ENCODE measurements at regions not wholly inside any gene's neighbourhood (a gene's known extent, or its start where the extent isn't known, plus 50 kb on each side); places are given as distances from the start of the nearest gene placed in this dataset.

DNA sequence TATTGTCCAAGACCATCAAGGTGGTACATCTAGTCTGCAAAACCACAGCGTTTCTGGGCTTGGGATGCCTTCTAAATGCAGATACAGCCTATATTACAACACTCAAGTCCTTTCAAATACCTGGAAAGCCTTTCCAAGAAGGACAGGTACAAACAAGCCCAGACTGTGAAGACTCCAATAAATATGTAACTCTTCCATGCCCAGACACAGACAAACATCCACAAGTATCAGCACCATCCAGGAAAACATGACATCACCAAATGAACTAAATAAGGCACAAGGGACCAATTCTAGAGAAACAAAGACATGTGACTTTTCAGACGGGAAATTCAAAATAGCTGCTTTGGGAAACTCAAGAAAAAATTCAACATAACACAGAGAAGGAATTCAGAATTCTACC lies 152.7 kb upstream of the POC5 start:
- no peak overlapping the region for H2BK120ac ChIP-seq (ENCODE audit: low read depth, low read length, poor library complexity, severe bottlenecking)
- no peak overlapping the region for H4K91ac ChIP-seq (ENCODE audit: insufficient read length, low read depth, low read length)
- H3K4me2 ChIP-seq (ENCODE audit: insufficient read depth, insufficient read length, low read length) = no peak overlapping the region
- H3K18ac ChIP-seq (ENCODE audit: insufficient read length, low read depth, low read length) = no peak overlapping the region
- H3K27me3 ChIP-seq (ENCODE audit: insufficient read depth, low read length) = no peaks in the 10 kb centered on the region
- no peaks in the 10 kb centered on the region for H3K79me2 ChIP-seq (ENCODE audit: insufficient read depth, low read length)
- H3K4me1 Mint-ChIP-seq = no peaks in the 10 kb centered on the region
- no peak overlapping the region for H2BK12ac ChIP-seq (ENCODE audit: insufficient read length, low read depth, low read length)
- no peaks in the 10 kb centered on the region; a peak in 1 of 7 replicates for H3K36me3 Mint-ChIP-seq (ENCODE audit: insufficient read depth in 1 of 3, low read depth in 3 of 3)
- no peak overlapping the region for H3K27ac ChIP-seq (ENCODE audit: insufficient read length, low read depth, low read length)
- H3K9ac ChIP-seq (ENCODE audit: extremely low read depth, insufficient read length, low read length) = no peak overlapping the region
- H3K14ac ChIP-seq (ENCODE audit: insufficient read depth, low read length) = no peak overlapping the region
- no peak overlapping the region for H4K8ac ChIP-seq (replicated peaks; ENCODE audit: insufficient read length, low read depth, low read length)
- no peak overlapping the region for H2BK20ac ChIP-seq (ENCODE audit: low read depth, low read length, poor library complexity, severe bottlenecking)
- no peak overlapping the region for H3K4me3 Mint-ChIP-seq
- no peak overlapping the region for H4K5ac ChIP-seq (ENCODE audit: insufficient read length, low read depth, low read length)
- no peak overlapping the region for H2BK5ac ChIP-seq (ENCODE audit: insufficient read length, low read length)
- no peak overlapping the region for H2AK5ac ChIP-seq (ENCODE audit: insufficient read length, low read length)
- no peak overlapping the region for H3K27ac Mint-ChIP-seq
- TF ChIP-seq, protein P1, sequence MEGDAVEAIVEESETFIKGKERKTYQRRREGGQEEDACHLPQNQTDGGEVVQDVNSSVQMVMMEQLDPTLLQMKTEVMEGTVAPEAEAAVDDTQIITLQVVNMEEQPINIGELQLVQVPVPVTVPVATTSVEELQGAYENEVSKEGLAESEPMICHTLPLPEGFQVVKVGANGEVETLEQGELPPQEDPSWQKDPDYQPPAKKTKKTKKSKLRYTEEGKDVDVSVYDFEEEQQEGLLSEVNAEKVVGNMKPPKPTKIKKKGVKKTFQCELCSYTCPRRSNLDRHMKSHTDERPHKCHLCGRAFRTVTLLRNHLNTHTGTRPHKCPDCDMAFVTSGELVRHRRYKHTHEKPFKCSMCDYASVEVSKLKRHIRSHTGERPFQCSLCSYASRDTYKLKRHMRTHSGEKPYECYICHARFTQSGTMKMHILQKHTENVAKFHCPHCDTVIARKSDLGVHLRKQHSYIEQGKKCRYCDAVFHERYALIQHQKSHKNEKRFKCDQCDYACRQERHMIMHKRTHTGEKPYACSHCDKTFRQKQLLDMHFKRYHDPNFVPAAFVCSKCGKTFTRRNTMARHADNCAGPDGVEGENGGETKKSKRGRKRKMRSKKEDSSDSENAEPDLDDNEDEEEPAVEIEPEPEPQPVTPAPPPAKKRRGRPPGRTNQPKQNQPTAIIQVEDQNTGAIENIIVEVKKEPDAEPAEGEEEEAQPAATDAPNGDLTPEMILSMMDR (conservative IDR thresholded peaks at IDR 0.05) = no peak
- H2BK15ac ChIP-seq (ENCODE audit: low read depth, low read length) = no peak overlapping the region
- no CpG with 5 or more reads among the region's 2 CpGs for WGBS (ENCODE audit: extremely low coverage, insufficient read length, low lambda C conversion rate)
- no peaks in the 10 kb centered on the region for H4K20me1 ChIP-seq (ENCODE audit: control insufficient read depth, insufficient read depth, insufficient read length)
- no peak for DNase-seq
- no peaks in the 10 kb centered on the region for H3K23me2 ChIP-seq (ENCODE audit: insufficient read length, low read depth, low read length, poor library complexity, severe bottlenecking)
- H3T11ph ChIP-seq (ENCODE audit: low read length) = no peak overlapping the region
- H3K9me3 ChIP-seq (ENCODE audit: control insufficient read depth, low read depth, low read length) = no peaks in the 10 kb centered on the region
- no peak overlapping the region for H3K23ac ChIP-seq (ENCODE audit: insufficient read length, low read depth, low read length)
- H3K56ac ChIP-seq (ENCODE audit: insufficient read length, low read depth, low read length) = no peak overlapping the region
- no peaks in the 10 kb centered on the region for H3K4me1 ChIP-seq (ENCODE audit: insufficient read depth, low read length)
- H3K27me3 Mint-ChIP-seq (ENCODE audit: low read depth) = peaks cover 3% of the 10 kb centered on the region
- H3K9me3 Mint-ChIP-seq = peaks cover 3 to 20% of the 10 kb centered on the region in 2 experiments
- no peak overlapping the region for H2AFZ ChIP-seq (ENCODE audit: low read length)
- H3K79me1 ChIP-seq (ENCODE audit: insufficient read depth, low read depth, low read length, poor library complexity, severe bottlenecking) = no peaks in the 10 kb centered on the region
- no peak overlapping the region for H3K4ac ChIP-seq (ENCODE audit: low read depth, low read length)

Data from H9 (cell line).